Neural cell (in vitro differentiated cells): ENCODE measurements at regions not wholly inside any gene's neighbourhood (a gene's known extent, or its start where the extent isn't known, plus 50 kb on each side); places are given as distances from the start of the nearest gene placed in this dataset.

Source experiments
- H2AFZ ChIP-seq: fragments of 200-600, 300-800 bp; sonication (generic), shearing (Covaris generic); 2 replicates; pipeline ENCODE4 v1.6.0; 2014; ENCODE audit warnings: low read depth, mild to moderate bottlenecking, antibody characterized with exemption, low read length, moderate library complexity
- H3F3A ChIP-seq: fragments of 200-600 bp; shearing (Covaris generic); 2 replicates; pipeline ENCODE4 v1.6.1; 2016; ENCODE audit warnings: mild to moderate bottlenecking, moderate library complexity, mixed read lengths, antibody characterized with exemption, low read length; ENCODE audit not compliant: insufficient read depth, poor library complexity, severe bottlenecking
- H3K27ac ChIP-seq: fragments of 200-600, 300-800 bp; sonication (generic), shearing (Covaris generic); 2 replicates; pipeline ENCODE4 v1.5.1; 2014; ENCODE audit warnings: mild to moderate bottlenecking, low read length, moderate library complexity
- H3K27me3 ChIP-seq: fragments of 300-800, 200-600 bp; sonication (generic), shearing (Covaris generic); 2 replicates; pipeline ENCODE4 v1.6.0; 2014; ENCODE audit warnings: mild to moderate bottlenecking, low read depth, low read length, moderate library complexity; ENCODE audit not compliant: insufficient read depth
- H3K36me3 ChIP-seq: fragments of 300-800, 200-600 bp; sonication (generic), shearing (Covaris generic); 2 replicates; pipeline ENCODE4 v1.5.1; 2014; ENCODE audit warnings: mild to moderate bottlenecking, antibody characterized with exemption, low read length, moderate library complexity; ENCODE audit not compliant: insufficient read depth
- H3K4me2 ChIP-seq: fragments of 300-800, 200-600 bp; sonication (generic), shearing (Covaris generic); 2 replicates; pipeline ENCODE4 v1.6.0; 2014; ENCODE audit warnings: mild to moderate bottlenecking, low read length
- H3K4me3 ChIP-seq: fragments of 300-800, 200-600 bp; sonication (generic), shearing (Covaris generic); 2 replicates; pipeline ENCODE4 v1.5.1; 2014; ENCODE audit warnings: mild to moderate bottlenecking, low read length, moderate library complexity
- H3K79me2 ChIP-seq: fragments of 200-600 bp; shearing (Covaris generic); replicated peaks from 2 replicates; pipeline ENCODE4 v1.6.0; 2014; ENCODE audit warnings: mild to moderate bottlenecking, low read length, moderate library complexity; ENCODE audit not compliant: insufficient read depth
- H3K9ac ChIP-seq: fragments of 300-800, 200-600 bp; sonication (generic), shearing (Covaris generic); 2 replicates; pipeline ENCODE4 v1.6.1; 2016; ENCODE audit warnings: mild to moderate bottlenecking, low read length, mixed read lengths
- H3K9me2 ChIP-seq: fragments of 200-600 bp; shearing (Covaris generic); 2 replicates; pipeline ENCODE4 v1.6.1; 2016; ENCODE audit warnings: mild to moderate bottlenecking, low read length, mixed read lengths; ENCODE audit not compliant: insufficient read depth
- H3K9me3 ChIP-seq: fragments of 200-600, 300-800 bp; sonication (generic), shearing (Covaris generic); 2 replicates; pipeline ENCODE4 v1.6.1; 2016; ENCODE audit warnings: mild to moderate bottlenecking, mixed run types, low read length, moderate library complexity, mixed read lengths
- H4K20me1 ChIP-seq: fragments of 200-600 bp; shearing (Covaris generic); 2 replicates; pipeline ENCODE4 v1.6.1; 2016; ENCODE audit warnings: mild to moderate bottlenecking, mixed run types; ENCODE audit not compliant: insufficient read depth
- CTCF ChIP-seq: fragments of 450-650 bp; IDR thresholded peaks from 2 replicates; pipeline ENCODE4 v1.5.1; 2014; ENCODE audit warnings: antibody characterized with exemption, mild to moderate bottlenecking, moderate library complexity; ENCODE audit not compliant: poor library complexity, severe bottlenecking
- EP300 ChIP-seq: fragments of 450-650 bp; conservative IDR thresholded peaks from 2 replicates; pipeline ENCODE4 v1.6.1; 2014; ENCODE audit warnings: antibody characterized with exemption, mild to moderate bottlenecking, moderate library complexity; ENCODE audit not compliant: poor library complexity, severe bottlenecking
- EZH2 ChIP-seq: fragments of 200-600, 300-800 bp; shearing (Covaris generic), sonication (generic); IDR thresholded peaks from 2 replicates; pipeline ENCODE4 v1.6.1; 2014; ENCODE audit warnings: antibody characterized with exemption, low read length, borderline replicate concordance, mild to moderate bottlenecking; ENCODE audit not compliant: insufficient read depth, poor library complexity, severe bottlenecking
- MXI1 ChIP-seq: fragments of 450-650 bp; conservative IDR thresholded peaks from 2 replicates; pipeline ENCODE4 v1.6.1; 2014; ENCODE audit warnings: antibody characterized with exemption, mild to moderate bottlenecking; ENCODE audit not compliant: poor library complexity, severe bottlenecking
- POLR2AphosphoS5 ChIP-seq: IDR thresholded peaks from 2 replicates; pipeline ENCODE4 v1.6.1; 2012
- RAD21 ChIP-seq: fragments of 450-650 bp; conservative IDR thresholded peaks from 2 replicates; pipeline ENCODE4 v1.6.1; 2014; ENCODE audit warnings: antibody characterized with exemption, mild to moderate bottlenecking, moderate library complexity
- REST ChIP-seq: IDR thresholded peaks from 2 replicates; pipeline ENCODE4 v1.6.1; 2012; ENCODE audit warnings: borderline replicate concordance
- SMC3 ChIP-seq: fragments of 450-650 bp; conservative IDR thresholded peaks from 2 replicates; pipeline ENCODE4 v1.6.1; 2014; ENCODE audit warnings: antibody characterized with exemption, mild to moderate bottlenecking, moderate library complexity; ENCODE audit not compliant: poor library complexity
- TAF1 ChIP-seq: IDR thresholded peaks from 2 replicates; pipeline ENCODE4 v1.6.1; 2012; ENCODE audit warnings: low read depth

- TF ChIP-seq POLR2AphosphoS5 (no peak), EZH2 (no peak), EP300 (no peak), RAD21 (no peak), CTCF (no peak), SMC3 (no peak), MXI1 (no peak), TAF1 (no peak), REST (no peak)
- H3F3A ChIP-seq: no peaks in the 10 kb centered on the region
- H3K27ac ChIP-seq: no peak overlapping the region
- no peaks in the 10 kb centered on the region for H4K20me1 ChIP-seq
- H3K4me3 ChIP-seq: no peak overlapping the region
- H2AFZ ChIP-seq: no peak overlapping the region
- H3K9me2 ChIP-seq: no peaks in the 10 kb centered on the region
- H3K36me3 ChIP-seq: no peaks in the 10 kb centered on the region
- no peaks in the 10 kb centered on the region for H3K27me3 ChIP-seq
- H3K4me2 ChIP-seq: no peak overlapping the region
- no peaks in the 10 kb centered on the region for H3K9me3 ChIP-seq
- no peak overlapping the region for H3K9ac ChIP-seq
- no peaks in the 10 kb centered on the region for H3K79me2 ChIP-seq
Observed at GRCh38 chr7:68321776-68322496, 1276.3 kb upstream of the AUTS2 start.

- no peaks in the 10 kb centered on the region for H4K20me1 ChIP-seq
- no peak overlapping the region for H3K9ac ChIP-seq
- H3K9me2 ChIP-seq: no peaks in the 10 kb centered on the region
- no peak overlapping the region for H2AFZ ChIP-seq
- no peak overlapping the region for H3K27ac ChIP-seq
- H3K79me2 ChIP-seq: no peaks in the 10 kb centered on the region
- no peak overlapping the region for H3K4me3 ChIP-seq
- no peaks in the 10 kb centered on the region for H3K9me3 ChIP-seq
- no peak overlapping the region for H3K4me2 ChIP-seq
- no peaks in the 10 kb centered on the region for H3K36me3 ChIP-seq
- TF ChIP-seq RAD21 (no peak), REST (no peak), TAF1 (no peak), POLR2AphosphoS5 (no peak), EP300 (no peak), MXI1 (no peak), CTCF (no peak), SMC3 (no peak), EZH2 (no peak)
- H3F3A ChIP-seq: no peaks in the 10 kb centered on the region
- H3K27me3 ChIP-seq: no peaks in the 10 kb centered on the region
Observed at GRCh38 chr7:68324621-68325020, 1273.7 kb upstream of the AUTS2 start.
